Vagina (tissue), 2 donors: ENCODE measurements at regions not wholly inside any gene's neighbourhood (a gene's known extent, or its start where the extent isn't known, plus 50 kb on each side); places are given as distances from the start of the nearest gene placed in this dataset.

ENCODE experiments used
- DNase-seq, 2 donors: peaks; one replicate each; pipeline ENCODE4 v3.0.0-alpha.2; 2017; ENCODE audit errors: extremely low spot score in 2 of 2
- H3K27ac ChIP-seq: fragments of 200-600 bp; sonication (generic); one replicate; pipeline ENCODE4 v1.5.1; 2019
- H3K27me3 ChIP-seq: fragments of 200-600 bp; sonication (generic); one replicate; pipeline ENCODE4 v1.5.1; 2019
- H3K36me3 ChIP-seq, 2 donors: fragments of 200-600 bp; sonication (generic); one replicate each; pipeline ENCODE4 v1.5.1; 2017 to 2019
- H3K4me1 ChIP-seq: fragments of 200-600 bp; sonication (generic); one replicate; pipeline ENCODE4 v1.5.1; 2019
- H3K4me3 ChIP-seq, 2 donors: fragments of 200-600 bp; sonication (generic); 1 replicate in 1 of 2; 2 replicates in 1 of 2; pipeline ENCODE4 v1.5.1; 2016 to 2019
- H3K9me3 ChIP-seq: fragments of 200-600 bp; sonication (generic); one replicate; pipeline ENCODE4 v1.5.1; 2019
- CTCF ChIP-seq, 3 experiments: fragments of 450-650 bp in 2 of 3; fragments of 200-600 bp in 1 of 3; sonication (generic) in 1 of 3; IDR thresholded peaks; one replicate each; pipeline ENCODE4 v1.5.1; 2017 to 2019; ENCODE audit warnings: antibody characterized with exemption in 3 of 3, mild to moderate bottlenecking in 2 of 3, moderate library complexity in 2 of 3
- POLR2A ChIP-seq, 2 donors: fragments of 450-650 bp; IDR thresholded peaks; one replicate each; pipeline ENCODE4 v1.6.1; 2017; ENCODE audit warnings: antibody characterized with exemption in 2 of 2, mild to moderate bottlenecking in 2 of 2, moderate library complexity in 2 of 2
- POLR2AphosphoS5 ChIP-seq, 2 donors: sonication (generic); formaldehyde crosslinking; IDR thresholded peaks; one replicate each; pipeline ENCODE4 v1.9.0; 2017; ENCODE audit warnings: antibody characterized with exemption in 2 of 2, mild to moderate bottlenecking in 2 of 2, low read depth in 1 of 2; ENCODE audit not compliant: insufficient read depth in 1 of 2
- intact Hi-C: fragments of 100-400 bp; cut with DNase I; formaldehyde crosslinking; loops from one replicate; pipeline ENCODE4 v1.15.1; 2023

- no peak for TF ChIP-seq CTCF (IDR thresholded peaks at IDR 0.05)
- TF ChIP-seq POLR2A (IDR thresholded peaks at IDR 0.05): no peak
- no peak for TF ChIP-seq POLR2AphosphoS5 (IDR thresholded peaks at IDR 0.05; ENCODE audit: insufficient read depth in 1 of 2, low read depth in 1 of 2)
- intact Hi-C loops: no loop called here
- Histone ChIP-seq H3K27me3 (no peaks in the 10 kb centered on the region), H3K36me3 (no peaks in the 10 kb centered on the region), H3K27ac (no peak overlapping the region), H3K4me3 (no peak overlapping the region), H3K4me1 (no peaks in the 10 kb centered on the region), H3K9me3 (no peaks in the 10 kb centered on the region)
- DNase-seq: no peak
Measured at GRCh38 chr21:32844653-32845436, 73.3 kb upstream of the PAXBP1 start.

DNA sequence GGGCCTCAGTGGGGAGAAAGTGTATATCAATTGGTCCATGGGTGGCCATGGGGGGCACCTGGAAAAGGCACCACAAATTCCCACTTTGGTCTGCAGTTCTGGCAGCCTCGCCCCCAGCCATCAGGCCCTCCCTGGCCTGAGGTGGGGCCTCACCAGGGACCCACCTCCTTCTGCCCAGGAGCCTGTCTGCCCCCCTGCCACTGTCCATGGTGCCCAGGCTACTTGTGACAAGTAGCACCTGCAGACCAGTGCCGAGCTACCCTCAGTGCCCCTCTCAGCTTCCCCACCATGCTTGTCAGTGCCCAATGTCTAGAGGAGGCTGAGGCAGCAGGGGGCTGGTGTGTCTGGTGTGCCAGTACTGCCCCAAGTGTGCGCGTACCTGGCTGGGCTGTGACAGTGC, 87.1 kb upstream of the PAXBP1 start:
- Histone ChIP-seq H3K9me3 (no peaks in the 10 kb centered on the region), H3K27me3 (no peaks in the 10 kb centered on the region), H3K36me3 (no peaks in the 10 kb centered on the region), H3K27ac (no peak overlapping the region), H3K4me3 (no peak overlapping the region), H3K4me1 (no peaks in the 10 kb centered on the region)
- DNase-seq: no peak
- intact Hi-C loops: no loop called here
- TF ChIP-seq CTCF (IDR thresholded peaks at IDR 0.05) (no peak), POLR2AphosphoS5 (IDR thresholded peaks at IDR 0.05; ENCODE audit: insufficient read depth in 1 of 2, low read depth in 1 of 2) (no peak), POLR2A (IDR thresholded peaks at IDR 0.05) (no peak)

DNA sequence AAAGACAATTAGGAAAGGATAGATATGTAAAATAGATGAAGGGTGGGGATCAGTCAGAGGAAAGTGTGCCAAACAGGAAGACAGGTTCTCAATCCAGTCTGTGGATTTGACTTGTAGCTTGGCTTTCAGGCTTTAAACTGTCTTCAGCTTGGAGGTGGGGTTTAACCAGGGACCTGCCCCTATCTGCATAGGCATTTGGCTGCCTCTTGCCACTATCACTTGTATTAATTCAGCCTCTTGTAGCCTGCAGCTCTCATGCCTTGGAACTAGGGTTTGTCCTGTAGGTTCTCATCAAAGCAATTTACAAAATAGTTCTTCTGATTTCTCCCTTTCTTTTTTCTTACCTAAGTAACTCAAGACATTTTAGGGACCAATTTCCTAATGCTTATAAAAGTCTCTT, 88.8 kb upstream of the PAXBP1 start:
- Histone ChIP-seq H3K36me3 (no peaks in the 10 kb centered on the region), H3K27ac (no peak overlapping the region), H3K4me3 (no peak overlapping the region), H3K27me3 (no peaks in the 10 kb centered on the region), H3K9me3 (no peaks in the 10 kb centered on the region), H3K4me1 (no peaks in the 10 kb centered on the region)
- no peak for DNase-seq
- intact Hi-C loops: no loop called here
- TF ChIP-seq CTCF (IDR thresholded peaks at IDR 0.05): no peak
- no peak for TF ChIP-seq POLR2A (IDR thresholded peaks at IDR 0.05)
- no peak for TF ChIP-seq POLR2AphosphoS5 (IDR thresholded peaks at IDR 0.05; ENCODE audit: insufficient read depth in 1 of 2, low read depth in 1 of 2)

- H3K4me1 ChIP-seq: no peaks in the 10 kb centered on the region
- no peak overlapping the region for H3K4me3 ChIP-seq
- H3K27me3 ChIP-seq: no peaks in the 10 kb centered on the region
- H3K27ac ChIP-seq: no peak overlapping the region
- no peaks in the 10 kb centered on the region for H3K36me3 ChIP-seq
- TF ChIP-seq POLR2AphosphoS5 (IDR thresholded peaks at IDR 0.05; ENCODE audit: insufficient read depth in 1 of 2, low read depth in 1 of 2): no peak
- no peak for TF ChIP-seq CTCF (IDR thresholded peaks at IDR 0.05)
- TF ChIP-seq POLR2A (IDR thresholded peaks at IDR 0.05): no peak
- no peak for DNase-seq
- intact Hi-C loops: no loop called here
- no peaks in the 10 kb centered on the region for H3K9me3 ChIP-seq
Measured at GRCh38 chr21:32861866-32862265, 90.3 kb upstream of the PAXBP1 start.

- Histone ChIP-seq H3K4me3 (no peak overlapping the region), H3K27me3 (no peaks in the 10 kb centered on the region), H3K4me1 (no peaks in the 10 kb centered on the region), H3K27ac (no peak overlapping the region), H3K36me3 (no peaks in the 10 kb centered on the region), H3K9me3 (no peaks in the 10 kb centered on the region)
- intact Hi-C loops: no loop called here
- TF ChIP-seq POLR2A (IDR thresholded peaks at IDR 0.05) (no peak), POLR2AphosphoS5 (IDR thresholded peaks at IDR 0.05; ENCODE audit: insufficient read depth in 1 of 2, low read depth in 1 of 2) (no peak), CTCF (IDR thresholded peaks at IDR 0.05) (no peak)
- DNase-seq: no peak
Measured at GRCh38 chr21:32867597-32867996, 96.0 kb upstream of the PAXBP1 start.
